Colonic mucosa (tissue), 4 donors: ENCODE measurements at regions not wholly inside any gene's neighbourhood (a gene's known extent, or its start where the extent isn't known, plus 50 kb on each side); places are given as distances from the start of the nearest gene placed in this dataset.

Experiments
- DNase-seq: peaks from one replicate; pipeline ENCODE4 v3.0.0-alpha.2; 2020
- H3K27ac ChIP-seq: fragments of 200-600 bp; one replicate; pipeline ENCODE4 v1.8.0; 2021
- H3K27me3 ChIP-seq: fragments of 200-600 bp; one replicate; pipeline ENCODE4 v1.8.0; 2021
- H3K36me3 ChIP-seq: fragments of 200-600 bp; one replicate; pipeline ENCODE4 v1.8.0; 2021
- H3K4me1 ChIP-seq: fragments of 200-600 bp; one replicate; pipeline ENCODE4 v1.8.0; 2021; ENCODE audit warnings: mild to moderate bottlenecking
- H3K4me3 ChIP-seq: fragments of 200-600 bp; one replicate; pipeline ENCODE4 v1.8.0; 2021
- H3K9ac ChIP-seq, 2 donors: one replicate each; pipeline ENCODE4 v1.7.0; 2013; ENCODE audit warnings: control low read depth in 2 of 2, low read depth in 2 of 2, low read length in 2 of 2
- H3K9me3 ChIP-seq: fragments of 200-600 bp; one replicate; pipeline ENCODE4 v1.8.0; 2021
- CTCF ChIP-seq: fragments of 200-600 bp; IDR thresholded peaks from one replicate; pipeline ENCODE4 v1.8.0; 2022; ENCODE audit warnings: antibody characterized with exemption, mild to moderate bottlenecking
- intact Hi-C: fragments of 100-400 bp; cut with DNase I; formaldehyde crosslinking; loops from one replicate; pipeline ENCODE4 v1.14.1; 2022
- donor health status: healthy.
- donor health status: DM: no; HTN: no; CAD: no.
- donor health status: DM: no; HTN: no; CAD: no.

DNA sequence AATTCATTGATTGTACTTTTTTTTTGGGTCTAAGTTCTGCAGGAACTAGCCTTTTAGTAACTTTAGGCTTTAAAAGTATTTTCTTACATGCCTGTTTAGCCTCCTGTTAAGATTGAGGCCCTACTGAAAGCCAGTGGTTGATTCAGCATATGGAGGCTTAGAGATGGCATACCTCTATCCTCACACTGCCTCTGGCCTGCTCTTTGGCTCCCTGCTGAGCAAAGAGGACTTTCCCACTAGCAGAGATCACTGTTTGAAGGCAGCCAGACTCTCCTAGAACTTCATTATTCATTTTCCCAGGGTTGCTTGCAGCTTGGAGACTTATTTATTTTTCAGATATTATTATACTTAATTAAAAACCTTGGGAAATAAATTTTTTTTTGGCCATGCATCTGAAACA lies 405.6 kb upstream of the MEX3C start:
- Histone ChIP-seq H3K4me3 (no peak overlapping the region), H3K27ac (no peak overlapping the region), H3K27me3 (no peaks in the 10 kb centered on the region), H3K36me3 (no peaks in the 10 kb centered on the region), H3K4me1 (no peaks in the 10 kb centered on the region), H3K9ac (no peak overlapping the region), H3K9me3 (no peaks in the 10 kb centered on the region)
- no peak for TF ChIP-seq CTCF
- no peak for DNase-seq
- intact Hi-C loops, result no loop called here

GRCh38 chr18:51603551-51603950 lies 406.1 kb upstream of the MEX3C start:
- no peaks in the 10 kb centered on the region for H3K36me3 ChIP-seq
- H3K9me3 ChIP-seq, result no peaks in the 10 kb centered on the region
- DNase-seq, result no peak
- H3K27me3 ChIP-seq, result no peaks in the 10 kb centered on the region
- no peak overlapping the region for H3K4me3 ChIP-seq
- no peak overlapping the region for H3K27ac ChIP-seq
- no peak for TF ChIP-seq CTCF
- H3K4me1 ChIP-seq, result no peaks in the 10 kb centered on the region
- H3K9ac ChIP-seq, result no peak overlapping the region
- intact Hi-C loops, result no loop called here

GRCh38 chr18:51610481-51610880 lies 413.0 kb upstream of the MEX3C start:
- H3K9me3 ChIP-seq, result no peaks in the 10 kb centered on the region
- H3K9ac ChIP-seq, result no peak overlapping the region
- intact Hi-C loops, result no loop called here
- no peak for TF ChIP-seq CTCF
- DNase-seq, result no peak
- no peaks in the 10 kb centered on the region for H3K36me3 ChIP-seq
- no peak overlapping the region for H3K27ac ChIP-seq
- H3K27me3 ChIP-seq, result no peaks in the 10 kb centered on the region
- H3K4me3 ChIP-seq, result no peak overlapping the region
- no peaks in the 10 kb centered on the region for H3K4me1 ChIP-seq

GRCh38 chr18:51611326-51611725 lies 413.8 kb upstream of the MEX3C start:
- Histone ChIP-seq H3K9me3 (no peaks in the 10 kb centered on the region), H3K4me1 (no peaks in the 10 kb centered on the region), H3K27ac (no peak overlapping the region), H3K36me3 (no peaks in the 10 kb centered on the region), H3K4me3 (no peak overlapping the region), H3K9ac (no peak overlapping the region), H3K27me3 (no peaks in the 10 kb centered on the region)
- intact Hi-C loops, result no loop called here
- TF ChIP-seq CTCF, result no peak
- DNase-seq, result no peak

DNA sequence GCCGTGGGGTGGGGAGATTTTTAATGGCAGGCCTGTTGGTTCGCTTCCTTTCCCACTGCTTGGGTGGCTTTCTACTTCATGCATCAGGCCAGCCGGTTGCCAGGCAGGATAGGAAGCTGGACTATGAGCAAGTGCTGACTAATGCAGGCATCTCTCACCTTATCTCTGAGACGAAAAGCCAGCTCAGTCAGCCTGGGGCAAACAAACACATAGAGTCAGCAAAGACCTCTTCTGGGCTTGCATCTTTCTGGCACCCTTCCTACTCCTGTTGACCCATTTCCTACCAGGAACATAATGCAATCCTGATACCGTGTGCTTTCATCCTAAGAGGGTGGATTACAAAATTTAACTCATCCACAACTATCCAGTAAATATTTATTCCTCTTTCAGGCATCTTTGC lies 416.6 kb upstream of the MEX3C start:
- H3K27ac ChIP-seq, result no peak overlapping the region
- H3K36me3 ChIP-seq, result no peaks in the 10 kb centered on the region
- H3K4me3 ChIP-seq, result no peak overlapping the region
- no peaks in the 10 kb centered on the region for H3K9me3 ChIP-seq
- intact Hi-C loops, result no loop called here
- no peak for TF ChIP-seq CTCF
- H3K4me1 ChIP-seq, result no peaks in the 10 kb centered on the region
- H3K27me3 ChIP-seq, result no peaks in the 10 kb centered on the region
- DNase-seq, result no peak
- H3K9ac ChIP-seq, result no peak overlapping the region

DNA sequence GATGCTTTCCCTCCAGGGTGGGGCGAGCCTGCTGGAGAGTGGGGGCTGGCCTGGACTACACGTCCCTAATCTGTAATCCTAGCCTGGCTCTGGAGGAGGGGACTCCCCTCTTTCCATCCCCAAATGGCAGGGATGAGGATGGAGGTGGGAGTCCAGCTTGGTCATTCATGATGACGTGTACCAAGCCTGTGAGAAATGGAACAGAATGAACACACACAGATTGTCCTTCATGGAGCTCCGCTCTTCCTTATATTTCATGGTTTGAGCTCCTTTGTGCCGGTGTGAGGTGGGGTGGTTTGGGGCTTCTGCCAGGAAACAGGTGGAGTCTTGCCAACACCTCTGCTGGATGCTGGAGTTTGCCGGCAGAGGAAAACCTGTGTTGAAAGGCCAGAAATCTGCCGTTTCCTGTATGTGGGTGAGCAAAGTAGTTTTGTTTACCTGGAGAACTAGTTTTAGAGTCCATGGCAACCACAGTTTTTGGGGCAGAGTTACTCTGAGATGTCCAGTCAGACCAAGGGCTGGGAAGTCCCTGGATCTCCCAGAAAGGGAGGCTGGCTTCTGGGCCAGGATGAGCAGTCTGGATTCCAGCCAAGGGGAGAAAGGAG lies 417.6 kb upstream of the MEX3C start:
- Histone ChIP-seq H3K9ac (no peak overlapping the region), H3K27me3 (no peaks in the 10 kb centered on the region), H3K9me3 (no peaks in the 10 kb centered on the region), H3K27ac (no peak overlapping the region), H3K36me3 (no peaks in the 10 kb centered on the region), H3K4me3 (no peak overlapping the region), H3K4me1 (no peaks in the 10 kb centered on the region)
- no peak for TF ChIP-seq CTCF
- no peak for DNase-seq
- intact Hi-C loops, result no loop called here
